GM12878 (cell line): ENCODE measurements at regions not wholly inside any gene's neighbourhood (a gene's known extent, or its start where the extent isn't known, plus 50 kb on each side); places are given as distances from the start of the nearest gene placed in this dataset.

Experiments
- ATAC-seq: fragments of 200-7000 bp; cut with Tn5 transposase; 3 replicates; pipeline ENCODE4 v1.9.1; 2020; ENCODE audit warnings: mild to moderate bottlenecking, moderate library complexity
- BruUV-seq: library from RNA; stranded (reverse); fragments of 400-500 nt; replicated peaks from 2 replicates; lab custom pipeline; 2021; lab: Mats Ljungman, UMichigan
- CTCF ChIA-PET: fragments of 300-600 bp; sonication (Branson Sonifier 250); formaldehyde crosslinking; extraction: SDS; loops from one replicate; lab custom pipeline; 2021; ENCODE audit warnings: inconsistent platforms; lab: Yijun Ruan, JAX
- POLR2A ChIA-PET: fragments of 350-600 bp; formaldehyde crosslinking; extraction: SDS; loops from one replicate; lab custom pipeline; 2021; ENCODE audit warnings: inconsistent platforms; lab: Charles Lee
- RAD21 ChIA-PET: fragments of 300-600 bp; sonication (Branson Sonifier 250); formaldehyde crosslinking; loops from one replicate; lab custom pipeline; 2023; ENCODE audit warnings: antibody characterized with exemption; ENCODE audit not compliant: unreplicated experiment; lab: Charles Lee
- SMC1A ChIA-PET: fragments of 300-600 bp; sonication (Branson Sonifier 250); formaldehyde crosslinking; loops from one replicate; lab custom pipeline; 2023; ENCODE audit not compliant: unreplicated experiment, uncharacterized antibody; lab: Charles Lee
- DNase-seq: peaks from one replicate; pipeline ENCODE4 v3.0.0-alpha.2; 2011; ENCODE audit warnings: low read depth, low spot score
- FAIRE-seq: peaks from 3 replicates; lab custom pipeline; 2011; peaks lifted over from hg19 to GRCh38; lab: Jason Lieb, UNC
- H2AFZ ChIP-seq: 2 replicates; pipeline ENCODE4 v1.6.0; 2011; ENCODE audit warnings: low read depth, low read length, control low read depth; ENCODE audit not compliant: control insufficient read depth
- H3K27ac ChIP-seq: 2 replicates; pipeline ENCODE4 v1.5.1; 2011; ENCODE audit warnings: control low read depth; ENCODE audit not compliant: control insufficient read depth, insufficient read depth
- H3K27me3 ChIP-seq, 2 experiments: replicated peaks in 1 of 2; 2 replicates each; pipeline versions ENCODE4 v1.6.0 to v1.6.1; 2011; ENCODE audit warnings: low read length in 1 of 2; ENCODE audit not compliant: control insufficient read depth in 2 of 2, insufficient read depth in 2 of 2
- H3K36me3 ChIP-seq, 2 experiments: 2 replicates each; pipeline ENCODE4 v1.5.1; 2011; ENCODE audit warnings: low read length in 1 of 2; ENCODE audit not compliant: control insufficient read depth in 2 of 2, insufficient read depth in 2 of 2
- H3K4me1 ChIP-seq: 2 replicates; pipeline ENCODE4 v1.6.1; 2011; ENCODE audit warnings: mild to moderate bottlenecking, low read length, moderate library complexity, mixed read lengths; ENCODE audit not compliant: control insufficient read depth, insufficient read depth
- H3K4me2 ChIP-seq: 2 replicates; pipeline ENCODE4 v1.6.0; 2011; ENCODE audit warnings: control low read depth; ENCODE audit not compliant: control insufficient read depth, insufficient read depth
- H3K4me3 ChIP-seq: fragments of 200-600 bp; sonication (generic); 2 replicates; pipeline ENCODE4 v1.5.1; 2016
- H3K79me2 ChIP-seq: 2 replicates; pipeline ENCODE4 v1.6.0; 2011; ENCODE audit warnings: low read length; ENCODE audit not compliant: control insufficient read depth, insufficient read depth
- H3K9ac ChIP-seq: 2 replicates; pipeline ENCODE4 v1.8.0; 2011; ENCODE audit warnings: low read length, control low read depth, mixed read lengths; ENCODE audit not compliant: control insufficient read depth, insufficient read depth
- H3K9me3 ChIP-seq: replicated peaks from 3 replicates; pipeline ENCODE4 v1.5.1; 2011; ENCODE audit warnings: mild to moderate bottlenecking, low read length; ENCODE audit not compliant: control insufficient read depth, insufficient read depth
- H4K20me1 ChIP-seq: 2 replicates; pipeline ENCODE4 v1.6.0; 2011; ENCODE audit not compliant: control insufficient read depth, insufficient read depth
- DPF2 ChIP-seq: fragments of 450-650 bp; IDR thresholded peaks from 2 replicates; pipeline ENCODE4 v1.6.1; 2017; ENCODE audit warnings: mild to moderate bottlenecking
- E2F4 ChIP-seq: IDR thresholded peaks from 2 replicates; pipeline ENCODE4 v1.6.1; 2012; ENCODE audit warnings: low read depth, low read length, improper control_type of control experiment
- FOS ChIP-seq: IDR thresholded peaks from 3 replicates; pipeline ENCODE4 v1.6.1; 2011; ENCODE audit warnings: borderline replicate concordance; ENCODE audit not compliant: insufficient read length; ENCODE audit errors: extremely low read depth
- HDGF ChIP-seq: fragments of 450-650 bp; IDR thresholded peaks from 2 replicates; pipeline ENCODE4 v1.6.1; 2016; ENCODE audit warnings: antibody characterized with exemption
- MYC ChIP-seq: IDR thresholded peaks from 2 replicates; pipeline ENCODE4 v1.6.1; 2011; ENCODE audit warnings: mild to moderate bottlenecking, low read length, moderate library complexity, inconsistent platforms; ENCODE audit not compliant: insufficient read depth, insufficient replicate concordance, insufficient read length, severe bottlenecking
- PBX3 ChIP-seq: IDR thresholded peaks from 2 replicates; pipeline ENCODE4 v1.6.1; 2011; ENCODE audit warnings: mild to moderate bottlenecking, low read depth, low read length, moderate library complexity; ENCODE audit not compliant: insufficient replicate concordance
- RBBP5 ChIP-seq: fragments of 200-600 bp; sonication (generic); conservative IDR thresholded peaks from 2 replicates; pipeline ENCODE4 v1.6.1; 2016
- ZBTB11 ChIP-seq: fragments of 450-650 bp; formaldehyde crosslinking; IDR thresholded peaks from 2 replicates; pipeline ENCODE4 v1.5.0; 2022; ENCODE audit warnings: mild to moderate bottlenecking, missing genetic modification characterization
- ZBTB40 ChIP-seq: fragments of 450-650 bp; IDR thresholded peaks from 2 replicates; pipeline ENCODE4 v1.6.1; 2016; ENCODE audit warnings: mild to moderate bottlenecking, moderate library complexity, borderline replicate concordance
- ZNF687 ChIP-seq: fragments of 450-650 bp; IDR thresholded peaks from 2 replicates; pipeline ENCODE4 v1.6.1; 2017; ENCODE audit warnings: mild to moderate bottlenecking, moderate library complexity
- WGBS: methylation state at CpG from one replicate; pipeline ENCODE4 v1.1.6; 2016; ENCODE audit warnings: low lambda C conversion rate; ENCODE audit not compliant: insufficient replicate concordance, insufficient coverage; ENCODE audit errors: missing lambda C conversion rate; 5-methylcytosine and 5-hydroxymethylcytosine counted together
- in situ Hi-C: fragments of 300-500 bp; cut with MboI; formaldehyde crosslinking; loops from 9 replicates; pipeline ENCODE4 v1.14.3; 2018; ENCODE audit warnings: mixed read lengths
- intact Hi-C: fragments of 100-400 bp; cut with micrococcal nuclease; formaldehyde crosslinking; loops from one replicate; pipeline ENCODE4 v1.14.2; 2022; ENCODE audit not compliant: unreplicated experiment

GRCh38 chr1:4005431-4005830 is 105.4 kb upstream of the C1orf174 start:
- no peak overlapping the region for H2AFZ ChIP-seq
- H3K4me2 ChIP-seq = no peak overlapping the region
- no peak for DNase-seq
- no peak for ATAC-seq
- no peaks in the 10 kb centered on the region for H3K4me1 ChIP-seq
- FAIRE-seq = no peak
- no peak overlapping the region for H3K27ac ChIP-seq
- H3K9ac ChIP-seq = no peak overlapping the region
- in situ Hi-C loops = no loop called here
- H3K9me3 ChIP-seq = peaks cover 6% of the 10 kb centered on the region; the same call in 2 of the 3 replicates
- CTCF ChIA-PET = no interaction called here
- POLR2A ChIA-PET = no interaction called here
- no peaks in the 10 kb centered on the region for H3K79me2 ChIP-seq
- intact Hi-C loops = no loop called here
- H4K20me1 ChIP-seq = no peaks in the 10 kb centered on the region
- RAD21 ChIA-PET = no interaction called here
- H3K36me3 ChIP-seq = no peaks in the 10 kb centered on the region
- no peak overlapping the region for H3K4me3 ChIP-seq
- H3K27me3 ChIP-seq = no peaks in the 10 kb centered on the region
- 65% methylated on average over 6 of the region's 6 CpGs for WGBS
- SMC1A ChIA-PET = no interaction called here
- no TSS peak for BruUV-seq
- TF ChIP-seq ZNF687 = no peak
- no peak for TF ChIP-seq PBX3
- TF ChIP-seq DPF2 = no peak
- TF ChIP-seq ZBTB40 = no peak
- no peak for TF ChIP-seq HDGF
- TF ChIP-seq RBBP5 = no peak
- TF ChIP-seq ZBTB11 (CRISPR knock-in tag) = no peak
- no peak for TF ChIP-seq MYC
- TF ChIP-seq E2F4 = no peak
- no peak for TF ChIP-seq FOS
